NCI-H2196 (cell line): ENCODE measurements at regions not wholly inside any gene's neighbourhood (a gene's known extent, or its start where the extent isn't known, plus 50 kb on each side); places are given as distances from the start of the nearest gene placed in this dataset.
"Not testable (repeated sequence)": the region's sequence is repeated elsewhere in the genome, so short reads cannot be mapped to it uniquely, and the experiment has no call there.

Source experiments
- DNase-seq: peaks from one replicate; lab custom pipeline; 2025; ENCODE audit not compliant: unreplicated experiment; lab: John Stamatoyannopoulos, UW

- not testable (repeated sequence) for DNase-seq
Measured at GRCh38 chr15:44904651-44905340, 51.7 kb upstream of the TERB2 start.
